Fibroblast of peridontal ligament (primary cell): ENCODE measurements at regions not wholly inside any gene's neighbourhood (a gene's known extent, or its start where the extent isn't known, plus 50 kb on each side); places are given as distances from the start of the nearest gene placed in this dataset.
"Not testable (repeated sequence)": the region's sequence is repeated elsewhere in the genome, so short reads cannot be mapped to it uniquely, and the experiment has no call there.

Experiments
- DNase-seq: peaks from one replicate; pipeline ENCODE4 v3.0.0-alpha.2; 2010; ENCODE audit errors: extremely low read depth

GRCh38 chr3:64390893-64391292 lies 165.6 kb upstream of the PRICKLE2 start:
- no peak for DNase-seq

- DNase-seq, result peak; percentile 60
These were observed 163.6 kb upstream of the PRICKLE2 start for GRCh38 chr3:64388886-64389285.

GRCh38 chr3:64387688-64388087 lies 162.4 kb upstream of the PRICKLE2 start:
- no peak for DNase-seq

GRCh38 chr3:64385277-64385676 lies 160.0 kb upstream of the PRICKLE2 start:
- no peak for DNase-seq

- DNase-seq, result no peak
These were observed 159.3 kb upstream of the PRICKLE2 start for GRCh38 chr3:64384561-64384960.

GRCh38 chr3:64382153-64382552 lies 156.9 kb upstream of the PRICKLE2 start:
- no peak for DNase-seq

- DNase-seq, result no peak
These were observed 156.1 kb upstream of the PRICKLE2 start for GRCh38 chr3:64381367-64381766.

- DNase-seq, result no peak
These were observed 155.3 kb upstream of the PRICKLE2 start for GRCh38 chr3:64380546-64380945.

- no peak for DNase-seq
These were observed 154.0 kb upstream of the PRICKLE2 start for GRCh38 chr3:64379221-64379620.

- no peak for DNase-seq
These were observed 152.7 kb upstream of the PRICKLE2 start for GRCh38 chr3:64377942-64378341.

- no peak for DNase-seq
These were observed 150.5 kb upstream of the PRICKLE2 start for GRCh38 chr3:64375737-64376136.

GRCh38 chr3:64369390-64369789 lies 144.1 kb upstream of the PRICKLE2 start:
- DNase-seq, result no peak

GRCh38 chr3:64368257-64369020 lies 143.2 kb upstream of the PRICKLE2 start:
- DNase-seq, result no peak

- DNase-seq, result no peak
These were observed 140.6 kb upstream of the PRICKLE2 start for GRCh38 chr3:64365877-64366276.

GRCh38 chr3:64363842-64364241 lies 138.6 kb upstream of the PRICKLE2 start:
- no peak for DNase-seq

- DNase-seq, result no peak
These were observed 136.9 kb upstream of the PRICKLE2 start for GRCh38 chr3:64361962-64362735.

- DNase-seq, result not testable (repeated sequence)
These were observed 135.8 kb upstream of the PRICKLE2 start for GRCh38 chr3:64361036-64361435.

GRCh38 chr3:64360280-64360679 lies 135.0 kb upstream of the PRICKLE2 start:
- DNase-seq, result no peak

GRCh38 chr3:64359735-64360134 lies 134.5 kb upstream of the PRICKLE2 start:
- DNase-seq, result no peak

GRCh38 chr3:64358853-64359252 lies 133.6 kb upstream of the PRICKLE2 start:
- no peak for DNase-seq

- no peak for DNase-seq
These were observed 132.9 kb upstream of the PRICKLE2 start for GRCh38 chr3:64358176-64358575.

- DNase-seq, result no peak
These were observed 132.2 kb upstream of the PRICKLE2 start for GRCh38 chr3:64357481-64357880.

GRCh38 chr3:64355401-64355807 lies 130.1 kb upstream of the PRICKLE2 start:
- no peak for DNase-seq
